Fibroblast of villous mesenchyme (primary cell): ENCODE measurements at regions not wholly inside any gene's neighbourhood (a gene's known extent, or its start where the extent isn't known, plus 50 kb on each side); places are given as distances from the start of the nearest gene placed in this dataset.

Experiments
- DNase-seq: peaks from one replicate; pipeline ENCODE4 v3.0.0-alpha.2; 2010; ENCODE audit warnings: low read depth
- H3K4me3 ChIP-seq: 2 replicates; pipeline ENCODE4 v1.5.1; 2011; ENCODE audit warnings: low read depth, mild to moderate bottlenecking, low read length
- TF ChIP-seq, protein P1 (sequence below): IDR thresholded peaks from 2 replicates; pipeline ENCODE4 v1.5.1; 2012; ENCODE audit warnings: low read depth, mild to moderate bottlenecking, low read length; ENCODE audit not compliant: insufficient read depth

DNA sequence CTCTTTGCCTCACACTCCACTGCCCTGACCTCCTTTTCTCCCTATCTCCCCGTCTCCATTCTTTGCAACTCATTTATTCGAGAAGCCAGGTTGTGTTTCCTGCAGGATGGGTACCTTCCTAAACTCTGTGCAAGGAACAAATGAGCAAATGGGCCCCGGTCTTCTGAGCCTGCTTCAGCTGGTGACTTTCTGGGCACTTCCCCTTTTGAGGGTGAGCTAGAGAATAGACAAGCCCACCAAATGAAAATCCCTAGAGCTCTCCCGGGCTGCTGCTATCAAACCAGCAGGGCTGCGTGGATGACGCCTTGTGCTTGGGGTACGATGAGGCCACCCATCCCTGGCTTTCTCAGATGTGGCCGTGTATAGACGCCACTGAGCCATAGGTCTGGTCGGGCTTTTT is 91.0 kb upstream of the FOXA2 start:
- no peak overlapping the region for H3K4me3 ChIP-seq
- DNase-seq, result no peak
- TF ChIP-seq, protein P1, sequence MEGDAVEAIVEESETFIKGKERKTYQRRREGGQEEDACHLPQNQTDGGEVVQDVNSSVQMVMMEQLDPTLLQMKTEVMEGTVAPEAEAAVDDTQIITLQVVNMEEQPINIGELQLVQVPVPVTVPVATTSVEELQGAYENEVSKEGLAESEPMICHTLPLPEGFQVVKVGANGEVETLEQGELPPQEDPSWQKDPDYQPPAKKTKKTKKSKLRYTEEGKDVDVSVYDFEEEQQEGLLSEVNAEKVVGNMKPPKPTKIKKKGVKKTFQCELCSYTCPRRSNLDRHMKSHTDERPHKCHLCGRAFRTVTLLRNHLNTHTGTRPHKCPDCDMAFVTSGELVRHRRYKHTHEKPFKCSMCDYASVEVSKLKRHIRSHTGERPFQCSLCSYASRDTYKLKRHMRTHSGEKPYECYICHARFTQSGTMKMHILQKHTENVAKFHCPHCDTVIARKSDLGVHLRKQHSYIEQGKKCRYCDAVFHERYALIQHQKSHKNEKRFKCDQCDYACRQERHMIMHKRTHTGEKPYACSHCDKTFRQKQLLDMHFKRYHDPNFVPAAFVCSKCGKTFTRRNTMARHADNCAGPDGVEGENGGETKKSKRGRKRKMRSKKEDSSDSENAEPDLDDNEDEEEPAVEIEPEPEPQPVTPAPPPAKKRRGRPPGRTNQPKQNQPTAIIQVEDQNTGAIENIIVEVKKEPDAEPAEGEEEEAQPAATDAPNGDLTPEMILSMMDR, result no peak

DNA sequence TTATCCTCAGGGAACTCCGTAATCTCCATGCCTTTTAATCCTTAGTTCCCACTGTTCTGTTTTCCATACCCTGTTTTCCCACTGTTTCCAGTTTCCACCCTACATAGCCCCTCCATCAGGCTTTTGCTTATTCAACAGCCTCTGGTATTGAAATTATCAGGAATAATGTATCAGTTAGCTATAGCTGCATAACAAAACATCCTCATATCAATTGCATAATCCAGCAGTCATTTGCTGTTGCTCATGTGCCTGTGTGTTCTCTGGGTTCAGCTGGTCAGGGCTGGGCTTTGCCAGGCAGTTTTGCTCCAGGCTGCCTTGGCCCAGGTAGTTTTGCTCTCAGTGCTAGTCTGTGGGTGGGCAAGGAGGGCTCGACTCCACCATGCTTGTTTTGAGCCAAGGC is 94.3 kb upstream of the FOXA2 start:
- no peak for DNase-seq
- TF ChIP-seq, protein P1, result no peak

DNA sequence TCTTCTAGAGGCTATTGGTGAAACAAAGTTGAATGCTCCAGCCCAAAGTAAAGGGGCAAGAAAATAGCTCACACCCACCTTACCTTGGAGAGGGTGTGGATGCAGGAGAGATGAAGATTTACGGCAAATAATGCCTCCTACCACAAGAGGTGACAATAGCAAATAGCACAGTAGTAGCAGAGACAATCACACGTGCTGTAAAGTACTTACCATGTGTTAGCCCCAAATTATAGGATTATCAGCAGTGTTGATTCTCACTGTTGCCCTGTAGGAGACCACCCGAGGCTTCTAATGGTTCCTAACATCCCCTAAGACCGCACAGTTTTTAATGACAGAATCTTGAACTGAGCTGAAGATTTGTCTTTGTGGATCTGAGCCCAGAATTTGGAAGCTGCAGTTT is 94.8 kb upstream of the FOXA2 start:
- no peak for DNase-seq
- TF ChIP-seq, protein P1, result no peak
- no peak overlapping the region for H3K4me3 ChIP-seq

More for the DNA sequence above, 94.3 kb upstream of the FOXA2 start:
- no peak overlapping the region for H3K4me3 ChIP-seq

DNA sequence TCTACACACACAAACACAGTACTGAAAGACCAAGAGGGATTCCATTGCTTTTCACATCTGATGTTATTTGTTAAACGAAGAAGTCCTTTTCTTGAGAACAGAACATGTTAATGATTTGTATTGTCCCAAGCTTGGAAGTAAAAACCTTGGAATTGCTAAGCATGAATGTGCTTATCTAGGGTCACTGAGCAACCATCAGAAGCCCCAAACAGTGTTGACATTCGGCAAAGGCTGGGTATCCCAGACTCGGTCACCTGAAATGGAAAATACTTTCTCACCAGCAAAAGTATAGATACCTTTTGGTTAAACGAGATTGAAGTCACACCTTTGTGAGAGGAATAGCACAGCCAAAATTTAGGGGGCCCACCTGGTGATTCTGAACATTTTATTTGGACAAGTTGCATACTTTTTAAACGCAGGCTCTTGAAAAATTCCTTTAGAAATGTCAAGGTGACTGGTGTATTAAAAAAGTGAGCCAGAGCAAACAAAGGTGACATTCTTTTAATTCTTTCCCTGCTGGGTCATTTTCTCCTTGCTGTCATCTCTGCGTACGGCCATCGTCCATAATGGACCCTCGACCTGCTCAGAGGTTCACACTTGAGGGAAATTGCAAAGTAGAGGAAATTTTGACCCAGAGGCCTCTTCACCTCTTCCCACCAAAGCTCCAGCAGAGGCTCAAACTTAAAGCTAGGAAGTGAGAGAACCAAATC is 95.8 kb upstream of the FOXA2 start:
- TF ChIP-seq, protein P1, result no peak
- H3K4me3 ChIP-seq, result no peak overlapping the region
- DNase-seq, result no peak

DNA sequence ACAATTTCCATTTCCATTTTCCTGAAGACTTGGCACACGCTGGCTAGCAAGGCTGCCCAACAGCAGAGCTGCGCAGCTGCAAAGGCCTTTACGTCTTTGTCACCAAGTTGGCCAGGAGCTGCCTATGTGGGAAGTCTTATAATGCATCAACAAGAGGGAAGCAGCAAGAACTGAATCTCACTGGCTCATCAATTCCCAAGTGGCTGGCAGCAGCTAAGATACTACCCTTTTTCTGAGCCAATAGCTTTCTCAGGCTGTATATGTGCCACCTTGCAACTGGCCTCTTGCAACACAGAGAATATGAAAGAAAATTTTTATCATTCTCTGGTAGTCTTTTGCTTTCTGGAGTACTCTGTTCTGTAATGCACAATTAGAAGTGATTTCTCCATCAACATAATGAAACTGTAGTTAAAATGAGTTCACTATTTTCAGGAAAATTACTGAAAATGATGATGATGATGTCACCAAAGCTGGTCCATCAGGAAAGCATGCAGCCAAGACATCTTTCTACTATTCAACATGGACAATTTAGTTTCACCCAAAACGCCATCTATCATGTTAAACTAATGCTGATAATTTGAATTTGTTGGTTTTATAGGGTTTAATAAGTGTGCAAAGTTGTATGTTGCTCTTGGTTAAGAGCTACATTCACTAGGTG is 97.3 kb upstream of the FOXA2 start:
- TF ChIP-seq, protein P1, result no peak
- no peak overlapping the region for H3K4me3 ChIP-seq
- DNase-seq, result no peak

DNA sequence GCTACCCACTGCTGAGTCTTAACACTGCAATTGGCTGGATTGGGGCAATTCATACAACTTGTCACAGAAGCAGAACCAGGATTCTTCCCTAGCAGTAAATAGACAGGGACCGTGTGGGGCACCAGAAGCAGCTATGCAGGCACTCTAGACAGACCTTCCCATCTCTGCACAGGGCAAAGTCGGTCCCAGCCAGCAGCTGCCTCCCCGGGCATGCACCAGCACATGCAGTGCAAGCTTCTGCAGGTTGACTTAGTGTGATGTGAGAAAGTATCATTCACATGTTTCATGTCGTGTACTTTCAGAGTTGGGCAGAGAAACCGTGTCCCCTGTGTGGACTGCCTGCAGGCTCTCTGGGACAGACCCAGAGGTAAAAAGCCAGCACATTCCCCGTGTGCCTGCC is 98.0 kb upstream of the FOXA2 start:
- no peak for DNase-seq
- TF ChIP-seq, protein P1, result no peak
- H3K4me3 ChIP-seq, result no peak overlapping the region
